HepG2 (cell line): ENCODE measurements at regions not wholly inside any gene's neighbourhood (a gene's known extent, or its start where the extent isn't known, plus 50 kb on each side); places are given as distances from the start of the nearest gene placed in this dataset.

Experiments used
- ATAC-seq: fragments of 200-7000 bp; cut with Tn5 transposase; 3 replicates; pipeline ENCODE4 v1.9.1; 2020; ENCODE audit warnings: mild to moderate bottlenecking, moderate library complexity
- BruUV-seq: library from RNA; stranded (reverse); fragments of 400-500 nt; replicated peaks from 2 replicates; lab custom pipeline; 2021; lab: Mats Ljungman, UMichigan
- CTCF ChIA-PET: fragments of 300-600 bp; formaldehyde crosslinking; extraction: SDS; loops from one replicate; lab custom pipeline; 2021; ENCODE audit warnings: low total read pairs, inconsistent platforms, low intra/inter-chr PET ratio; lab: Yijun Ruan, JAX
- POLR2A ChIA-PET: fragments of 350-600 bp; sonication (Branson Sonifier 250); formaldehyde crosslinking; loops from one replicate; lab custom pipeline; 2020; ENCODE audit warnings: antibody characterized with exemption, inconsistent platforms; lab: Yijun Ruan, JAX
- DNase-seq: peaks from one replicate; pipeline ENCODE4 v3.0.0-alpha.2; 2015; ENCODE audit warnings: low spot score
- FAIRE-seq: peaks from 3 replicates; lab custom pipeline; 2011; peaks lifted over from hg19 to GRCh38; lab: Jason Lieb, UNC
- H2AFZ ChIP-seq: one replicate; pipeline ENCODE4 v1.6.1; 2011; ENCODE audit warnings: low read length, inconsistent platforms
- H3K27ac ChIP-seq: fragments of 300-600 bp; 3 replicates; pipeline ENCODE4 v1.8.0; 2011; ENCODE audit warnings: mixed run types, mild to moderate bottlenecking, mixed read lengths, low read length, inconsistent platforms; ENCODE audit not compliant: insufficient read depth; ENCODE audit errors: extremely low read length
- H3K27me3 ChIP-seq, 2 experiments: fragments of 200-600 bp in 1 of 2; 2 replicates in 1 of 2; 3 replicates in 1 of 2; pipeline versions ENCODE4 v1.6.0 to v1.8.0; 2011; ENCODE audit warnings: low read length in 2 of 2, mild to moderate bottlenecking in 2 of 2, moderate library complexity in 2 of 2, inconsistent platforms in 1 of 2; ENCODE audit not compliant: insufficient read depth in 2 of 2, control insufficient read depth in 1 of 2
- H3K36me3 ChIP-seq, 2 experiments: fragments of 200-600 bp in 1 of 2; replicated peaks in 1 of 2; 2 replicates in 1 of 2; 3 replicates in 1 of 2; pipeline versions ENCODE4 v1.5.1 to v1.8.0; 2011; ENCODE audit warnings: low read length in 2 of 2, inconsistent platforms in 1 of 2; ENCODE audit not compliant: insufficient read depth in 2 of 2, control insufficient read depth in 1 of 2
- H3K4me1 ChIP-seq: 2 replicates; pipeline ENCODE4 v1.5.1; 2012; ENCODE audit warnings: low read length, inconsistent platforms; ENCODE audit not compliant: insufficient read depth
- H3K4me2 ChIP-seq: 2 replicates; pipeline ENCODE4 v1.6.0; 2011; ENCODE audit warnings: low read depth, low read length, inconsistent platforms
- H3K4me3 ChIP-seq, 3 experiments: fragments of 200-600 bp in 1 of 3; sonication (generic), shearing (Covaris generic) in 1 of 3; replicated peaks in 1 of 3; 2 replicates each; pipeline ENCODE4 v1.5.1; 2011 to 2016; ENCODE audit warnings: low read length in 3 of 3, inconsistent platforms in 2 of 3, low read depth in 2 of 3, mild to moderate bottlenecking in 2 of 3, control low read depth in 1 of 3, mixed read lengths in 1 of 3; ENCODE audit not compliant: insufficient read depth in 1 of 3
- H3K79me2 ChIP-seq: one replicate; pipeline ENCODE4 v1.6.1; 2011; ENCODE audit warnings: low read length, inconsistent platforms; ENCODE audit not compliant: insufficient read depth
- H3K9ac ChIP-seq: 2 replicates; pipeline ENCODE4 v1.6.0; 2011; ENCODE audit warnings: mild to moderate bottlenecking, low read depth, low read length, inconsistent platforms; ENCODE audit not compliant: insufficient read depth
- H3K9me3 ChIP-seq: 2 replicates; pipeline ENCODE4 v1.5.1; 2012; ENCODE audit warnings: mild to moderate bottlenecking, low read length
- H4K20me1 ChIP-seq: 2 replicates; pipeline ENCODE4 v1.6.0; 2011; ENCODE audit warnings: inconsistent platforms, mild to moderate bottlenecking, low read length, moderate library complexity; ENCODE audit not compliant: insufficient read depth
- BHLHE40 ChIP-seq: IDR thresholded peaks from 2 replicates; pipeline ENCODE4 v1.6.1; 2011; ENCODE audit warnings: low read length, improper control_type of control experiment
- CERS6 ChIP-seq: sonication (generic); formaldehyde crosslinking; IDR thresholded peaks from 2 replicates; pipeline ENCODE4 v1.5.0; 2020; ENCODE audit warnings: missing genetic modification reagents
- FOSL1 ChIP-seq: sonication (generic); formaldehyde crosslinking; IDR thresholded peaks from 2 replicates; pipeline ENCODE4 v1.9.0; 2021; ENCODE audit warnings: missing genetic modification reagents, borderline replicate concordance
- FOXC1 ChIP-seq: sonication (generic); formaldehyde crosslinking; IDR thresholded peaks from 2 replicates; pipeline ENCODE4 v1.8.0; 2022; ENCODE audit warnings: mild to moderate bottlenecking, missing genetic modification reagents, borderline replicate concordance
- HHEX ChIP-seq: IDR thresholded peaks from 2 replicates; pipeline ENCODE4 v1.6.1; 2016; ENCODE audit warnings: control low read depth
- MEIS2 ChIP-seq: sonication (generic); formaldehyde crosslinking; IDR thresholded peaks from 2 replicates; pipeline ENCODE4 v1.9.0; 2021; ENCODE audit warnings: mild to moderate bottlenecking, missing genetic modification reagents
- MZF1 ChIP-seq: sonication (generic); formaldehyde crosslinking; IDR thresholded peaks from 2 replicates; pipeline ENCODE4 v1.8.1; 2023; ENCODE audit warnings: mild to moderate bottlenecking, missing genetic modification reagents, borderline replicate concordance
- SMARCC2 ChIP-seq: fragments of 450-650 bp; IDR thresholded peaks from 2 replicates; pipeline ENCODE4 v1.6.1; 2017; ENCODE audit warnings: antibody characterized with exemption, mild to moderate bottlenecking
- SRSF4 ChIP-seq: fragments of 200-400 bp; formaldehyde crosslinking; IDR thresholded peaks from one replicate; pipeline ENCODE4 v1.6.1; 2018; ENCODE audit warnings: mild to moderate bottlenecking, low read depth, low read length, moderate library complexity; ENCODE audit not compliant: poor library complexity, severe bottlenecking
- TEAD2 ChIP-seq: sonication (generic); formaldehyde crosslinking; IDR thresholded peaks from 2 replicates; pipeline ENCODE4 v1.9.0; 2021; ENCODE audit warnings: missing genetic modification reagents
- ZBTB46 ChIP-seq: sonication (generic); formaldehyde crosslinking; IDR thresholded peaks from 2 replicates; pipeline ENCODE4 v1.4.0; 2020; ENCODE audit warnings: mild to moderate bottlenecking, missing genetic modification reagents, borderline replicate concordance
- ZNF556 ChIP-seq: sonication (generic); formaldehyde crosslinking; IDR thresholded peaks from 2 replicates; pipeline ENCODE4 v1.4.0; 2020; ENCODE audit warnings: mild to moderate bottlenecking, missing genetic modification reagents, borderline replicate concordance
- ZSCAN12 ChIP-seq: sonication (generic); formaldehyde crosslinking; IDR thresholded peaks from 2 replicates; pipeline ENCODE4 v1.9.0; 2021; ENCODE audit warnings: mild to moderate bottlenecking, missing genetic modification reagents
- ZSCAN9 ChIP-seq: IDR thresholded peaks from 2 replicates; pipeline ENCODE4 v1.6.1; 2016; ENCODE audit warnings: borderline replicate concordance
- WGBS: methylation state at CpG from one replicate; pipeline ENCODE4 v1.1.6; 2017; ENCODE audit warnings: low lambda C conversion rate; 5-methylcytosine and 5-hydroxymethylcytosine counted together
- in situ Hi-C: cut with HindIII; loops from 2 replicates; pipeline ENCODE4 v1.10.0; 2017; ENCODE audit warnings: low pct_unique_long_range_greater_than_20kb; ENCODE audit not compliant: extremely low pct_ligation_motif_present
- intact Hi-C: fragments of 100-400 bp; cut with micrococcal nuclease; formaldehyde crosslinking; loops from one replicate; pipeline ENCODE4 v1.10.0; 2022; ENCODE audit not compliant: unreplicated experiment
- TF ChIP-seq, protein P1 (sequence below): sonication (generic); formaldehyde crosslinking; IDR thresholded peaks from 2 replicates; pipeline ENCODE4 v1.5.1; 2020; ENCODE audit warnings: missing genetic modification reagents, mild to moderate bottlenecking, borderline replicate concordance
- TF ChIP-seq, protein P2 (sequence below): sonication (generic); formaldehyde crosslinking; IDR thresholded peaks from 2 replicates; pipeline ENCODE4 v1.4.0; 2020; ENCODE audit warnings: missing genetic modification reagents
- TF ChIP-seq, protein P3 (sequence below): IDR thresholded peaks from 2 replicates; pipeline ENCODE4 v1.6.1; 2016; ENCODE audit warnings: mild to moderate bottlenecking

DNA sequence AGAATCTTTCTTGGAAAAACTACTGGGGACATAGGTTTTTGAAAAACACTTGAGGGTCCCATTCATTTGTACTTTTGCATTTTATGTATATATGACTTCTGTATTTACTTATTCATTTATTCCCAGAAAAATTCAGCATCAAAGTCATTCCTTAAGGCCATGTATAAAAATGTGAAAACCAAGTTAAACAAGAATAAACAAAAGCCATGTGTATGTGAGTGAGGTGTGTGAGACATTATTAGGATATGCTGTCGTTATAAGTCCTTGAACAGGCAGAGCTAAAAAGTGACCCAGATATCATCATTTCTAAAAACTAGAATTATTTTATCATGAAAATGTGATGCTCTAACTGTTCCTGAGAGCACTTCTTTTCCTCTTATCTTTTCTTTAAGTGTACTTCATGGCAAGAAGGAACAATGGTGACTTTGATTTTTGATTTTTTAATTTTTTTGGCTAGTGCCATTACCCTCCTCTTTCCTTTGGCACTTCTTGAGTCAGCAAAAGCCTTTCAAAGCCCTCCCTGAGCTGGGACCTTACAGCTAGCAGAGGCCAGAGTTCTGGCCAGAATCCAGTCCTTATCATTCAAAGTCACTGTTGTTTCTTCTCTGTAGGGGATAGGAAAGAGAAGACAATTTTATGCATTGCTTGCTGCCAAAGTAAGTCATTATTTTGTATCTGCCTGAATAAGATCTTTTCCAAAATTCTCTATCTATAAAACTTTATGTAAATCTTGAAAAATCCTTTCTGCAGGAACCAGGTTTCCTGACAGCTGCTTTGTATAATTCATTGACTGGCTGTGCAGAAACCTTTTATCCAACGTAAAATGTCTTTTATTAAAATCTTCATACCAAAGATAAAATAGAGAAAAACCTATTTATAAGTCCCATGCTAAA is 419.7 kb upstream of the PRICKLE1 start (continued):
- TF ChIP-seq, protein P1, sequence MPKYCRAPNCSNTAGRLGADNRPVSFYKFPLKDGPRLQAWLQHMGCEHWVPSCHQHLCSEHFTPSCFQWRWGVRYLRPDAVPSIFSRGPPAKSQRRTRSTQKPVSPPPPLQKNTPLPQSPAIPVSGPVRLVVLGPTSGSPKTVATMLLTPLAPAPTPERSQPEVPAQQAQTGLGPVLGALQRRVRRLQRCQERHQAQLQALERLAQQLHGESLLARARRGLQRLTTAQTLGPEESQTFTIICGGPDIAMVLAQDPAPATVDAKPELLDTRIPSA (CRISPR knock-in tag) = no peak
- TF ChIP-seq ZBTB46 (CRISPR knock-in tag) = no peak

GRCh38 chr12:43004908-43005307 is 415.4 kb upstream of the PRICKLE1 start:
- ChIA-PET POLR2A (no interaction called here), CTCF (no interaction called here)
- Histone ChIP-seq H3K4me2 (no peak overlapping the region), H3K4me1 (no peaks in the 10 kb centered on the region), H3K9me3 (no peaks in the 10 kb centered on the region), H3K27ac (no peak overlapping the region), H3K9ac (no peak overlapping the region), H3K36me3 (no peaks in the 10 kb centered on the region), H3K27me3 (no peaks in the 10 kb centered on the region), H2AFZ (no peak overlapping the region), H3K4me3 (no peak overlapping the region), H3K79me2 (no peaks in the 10 kb centered on the region), H4K20me1 (no peaks in the 10 kb centered on the region)
- in situ Hi-C loops (no loop called here), intact Hi-C loops (no loop called here)
- no TSS peak for BruUV-seq
- DNase-seq (no peak), ATAC-seq (no peak), FAIRE-seq (no peak)
- 3% methylated on average over 6 of the region's 6 CpGs for WGBS
- TF ChIP-seq FOSL1 (CRISPR knock-in tag) (no peak), CERS6 (CRISPR knock-in tag) (no peak), BHLHE40 (no peak), MZF1 (CRISPR knock-in tag) (no peak), ZSCAN12 (no peak), FOXC1 (CRISPR knock-in tag) (no peak), SRSF4 (no peak), ZNF556 (CRISPR knock-in tag) (no peak), HHEX (no peak), ZSCAN9 (no peak), MEIS2 (CRISPR knock-in tag) (no peak), SMARCC2 (no peak), TEAD2 (CRISPR knock-in tag) (no peak)
- TF ChIP-seq, protein P2, sequence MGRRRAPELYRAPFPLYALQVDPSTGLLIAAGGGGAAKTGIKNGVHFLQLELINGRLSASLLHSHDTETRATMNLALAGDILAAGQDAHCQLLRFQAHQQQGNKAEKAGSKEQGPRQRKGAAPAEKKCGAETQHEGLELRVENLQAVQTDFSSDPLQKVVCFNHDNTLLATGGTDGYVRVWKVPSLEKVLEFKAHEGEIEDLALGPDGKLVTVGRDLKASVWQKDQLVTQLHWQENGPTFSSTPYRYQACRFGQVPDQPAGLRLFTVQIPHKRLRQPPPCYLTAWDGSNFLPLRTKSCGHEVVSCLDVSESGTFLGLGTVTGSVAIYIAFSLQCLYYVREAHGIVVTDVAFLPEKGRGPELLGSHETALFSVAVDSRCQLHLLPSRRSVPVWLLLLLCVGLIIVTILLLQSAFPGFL (CRISPR knock-in tag) = no peak
- TF ChIP-seq, protein P3, sequence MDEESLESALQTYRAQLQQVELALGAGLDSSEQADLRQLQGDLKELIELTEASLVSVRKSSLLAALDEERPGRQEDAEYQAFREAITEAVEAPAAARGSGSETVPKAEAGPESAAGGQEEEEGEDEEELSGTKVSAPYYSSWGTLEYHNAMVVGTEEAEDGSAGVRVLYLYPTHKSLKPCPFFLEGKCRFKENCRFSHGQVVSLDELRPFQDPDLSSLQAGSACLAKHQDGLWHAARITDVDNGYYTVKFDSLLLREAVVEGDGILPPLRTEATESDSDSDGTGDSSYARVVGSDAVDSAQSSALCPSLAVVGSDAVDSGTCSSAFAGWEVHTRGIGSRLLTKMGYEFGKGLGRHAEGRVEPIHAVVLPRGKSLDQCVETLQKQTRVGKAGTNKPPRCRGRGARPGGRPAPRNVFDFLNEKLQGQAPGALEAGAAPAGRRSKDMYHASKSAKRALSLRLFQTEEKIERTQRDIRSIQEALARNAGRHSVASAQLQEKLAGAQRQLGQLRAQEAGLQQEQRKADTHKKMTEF (CRISPR knock-in tag) = no peak
